AG04449 (cell line): ENCODE measurements at regions not wholly inside any gene's neighbourhood (a gene's known extent, or its start where the extent isn't known, plus 50 kb on each side); places are given as distances from the start of the nearest gene placed in this dataset.

ENCODE experiments used
- CTCF ChIA-PET: fragments of 350-600 bp; formaldehyde crosslinking; extraction: SDS; loops from one replicate; lab custom pipeline; 2021; ENCODE audit warnings: antibody characterized with exemption; lab: Yijun Ruan, JAX
- POLR2A ChIA-PET: fragments of 400-600, 350-600 bp; formaldehyde crosslinking; extraction: SDS; loops from one replicate; lab custom pipeline; 2020; ENCODE audit warnings: antibody characterized with exemption, inconsistent platforms; lab: Yijun Ruan, JAX
- DNase-seq: peaks from one replicate; pipeline ENCODE4 v3.0.0-alpha.2; 2010; ENCODE audit warnings: low read depth, low spot score
- H3K4me3 ChIP-seq: 2 replicates; pipeline ENCODE4 v1.5.1; 2011; ENCODE audit warnings: low read depth, mild to moderate bottlenecking, control low read depth, low read length
- TF ChIP-seq, protein P1 (sequence below): IDR thresholded peaks from one replicate; pipeline ENCODE4 v1.5.1; 2011; ENCODE audit warnings: mild to moderate bottlenecking, moderate library complexity, low read length, control low read depth, inconsistent platforms; ENCODE audit not compliant: insufficient read depth; ENCODE audit errors: missing control alignments

DNA sequence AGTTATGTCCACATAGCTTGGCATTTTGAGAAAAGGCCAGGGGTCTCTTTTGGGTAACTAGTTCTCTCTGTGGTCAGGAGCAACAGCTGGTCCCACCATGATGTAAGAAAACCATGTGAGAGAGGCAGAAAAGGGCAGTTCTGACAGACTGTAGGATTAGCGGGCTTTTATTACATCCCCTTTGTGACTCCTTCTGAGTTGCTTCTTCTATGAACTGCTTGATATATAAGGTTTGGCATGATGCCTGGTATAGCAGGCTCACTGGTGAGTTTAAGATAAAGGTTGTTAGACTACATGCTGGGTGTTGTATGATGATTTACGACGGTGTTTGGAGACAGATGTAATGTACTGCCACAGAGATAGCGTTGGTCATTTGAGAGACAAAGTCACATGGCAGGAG lies 2308.1 kb upstream of the AGA start:
- ChIA-PET CTCF (no interaction called here), POLR2A (no interaction called here)
- TF ChIP-seq, protein P1, sequence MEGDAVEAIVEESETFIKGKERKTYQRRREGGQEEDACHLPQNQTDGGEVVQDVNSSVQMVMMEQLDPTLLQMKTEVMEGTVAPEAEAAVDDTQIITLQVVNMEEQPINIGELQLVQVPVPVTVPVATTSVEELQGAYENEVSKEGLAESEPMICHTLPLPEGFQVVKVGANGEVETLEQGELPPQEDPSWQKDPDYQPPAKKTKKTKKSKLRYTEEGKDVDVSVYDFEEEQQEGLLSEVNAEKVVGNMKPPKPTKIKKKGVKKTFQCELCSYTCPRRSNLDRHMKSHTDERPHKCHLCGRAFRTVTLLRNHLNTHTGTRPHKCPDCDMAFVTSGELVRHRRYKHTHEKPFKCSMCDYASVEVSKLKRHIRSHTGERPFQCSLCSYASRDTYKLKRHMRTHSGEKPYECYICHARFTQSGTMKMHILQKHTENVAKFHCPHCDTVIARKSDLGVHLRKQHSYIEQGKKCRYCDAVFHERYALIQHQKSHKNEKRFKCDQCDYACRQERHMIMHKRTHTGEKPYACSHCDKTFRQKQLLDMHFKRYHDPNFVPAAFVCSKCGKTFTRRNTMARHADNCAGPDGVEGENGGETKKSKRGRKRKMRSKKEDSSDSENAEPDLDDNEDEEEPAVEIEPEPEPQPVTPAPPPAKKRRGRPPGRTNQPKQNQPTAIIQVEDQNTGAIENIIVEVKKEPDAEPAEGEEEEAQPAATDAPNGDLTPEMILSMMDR, result no peak
- no peak for DNase-seq
- no peak overlapping the region for H3K4me3 ChIP-seq

DNA sequence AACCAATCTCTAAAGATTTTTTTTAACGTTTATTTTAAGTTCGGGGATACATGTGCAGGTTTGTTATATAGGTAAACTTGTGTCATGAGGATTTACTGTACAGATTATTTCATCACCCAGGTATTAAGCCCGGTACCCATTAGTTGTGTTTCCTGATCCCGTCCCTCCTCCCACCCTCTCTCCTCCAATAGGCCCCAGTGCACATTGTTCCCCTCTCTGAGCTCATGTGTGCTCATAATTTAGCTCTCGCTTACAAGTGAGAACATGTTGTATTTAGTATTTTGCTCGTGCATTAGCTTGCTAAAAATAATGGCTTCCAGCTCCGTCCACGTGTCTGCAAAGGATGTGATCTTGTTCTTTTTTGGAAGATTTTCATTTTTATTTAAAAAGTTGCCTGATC lies 2309.4 kb upstream of the AGA start:
- no peak for DNase-seq
- TF ChIP-seq, protein P1, result no peak
- ChIA-PET CTCF (no interaction called here), POLR2A (no interaction called here)
- H3K4me3 ChIP-seq, result no peak overlapping the region

DNA sequence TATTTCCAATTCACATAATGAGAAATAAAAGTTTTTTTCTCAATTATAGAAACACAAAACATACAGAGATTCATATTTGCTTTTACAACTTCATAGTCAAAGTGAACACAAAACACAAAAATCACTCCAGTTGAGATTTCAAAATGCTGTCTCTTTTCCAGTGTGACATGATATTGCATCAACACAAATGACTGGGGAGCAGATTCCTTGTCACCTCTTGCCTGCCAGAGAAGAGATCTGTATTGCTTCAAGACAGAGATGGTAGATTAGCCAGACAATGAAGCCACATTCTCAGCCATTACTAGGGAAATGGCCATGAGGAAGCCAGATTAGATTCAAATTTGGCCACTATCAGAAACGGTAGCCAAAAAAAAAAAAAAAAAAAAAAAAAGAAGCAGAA lies 2313.1 kb upstream of the AGA start:
- TF ChIP-seq, protein P1, result no peak
- POLR2A ChIA-PET, result no interaction called here
- DNase-seq, result no peak
- H3K4me3 ChIP-seq, result no peak overlapping the region
- CTCF ChIA-PET, result no interaction called here

DNA sequence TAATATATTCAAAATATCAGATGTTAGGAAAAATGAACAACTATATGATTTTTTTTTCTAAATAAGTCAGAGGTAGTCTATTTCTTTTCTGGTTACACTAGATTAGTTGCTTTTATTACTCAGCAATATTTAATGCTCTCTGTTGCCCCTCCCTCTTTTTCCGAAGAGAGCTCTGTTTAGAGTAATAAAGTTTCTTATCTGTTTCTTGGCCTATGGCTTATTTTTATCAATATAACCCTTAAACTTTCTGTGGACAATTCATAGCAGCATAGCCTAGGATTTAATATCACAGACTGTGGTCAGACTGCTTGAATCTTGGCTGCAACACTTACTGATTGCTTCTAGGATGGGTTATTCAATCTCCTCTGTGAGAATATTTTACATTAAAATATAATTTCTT lies 2315.4 kb upstream of the AGA start:
- TF ChIP-seq, protein P1, result no peak
- no peak for DNase-seq
- no peak overlapping the region for H3K4me3 ChIP-seq
- ChIA-PET POLR2A (no interaction called here), CTCF (no interaction called here)

- ChIA-PET CTCF (no interaction called here), POLR2A (no interaction called here)
- TF ChIP-seq, protein P1, result no peak
- DNase-seq, result no peak
- no peak overlapping the region for H3K4me3 ChIP-seq
Measured at GRCh38 chr4:179762840-179763239, 2320.6 kb upstream of the AGA start.

GRCh38 chr4:179766938-179767337 lies 2324.7 kb upstream of the AGA start:
- TF ChIP-seq, protein P1, result no peak
- POLR2A ChIA-PET, result no interaction called here
- CTCF ChIA-PET, result no interaction called here
- no peak overlapping the region for H3K4me3 ChIP-seq
- DNase-seq, result no peak

DNA sequence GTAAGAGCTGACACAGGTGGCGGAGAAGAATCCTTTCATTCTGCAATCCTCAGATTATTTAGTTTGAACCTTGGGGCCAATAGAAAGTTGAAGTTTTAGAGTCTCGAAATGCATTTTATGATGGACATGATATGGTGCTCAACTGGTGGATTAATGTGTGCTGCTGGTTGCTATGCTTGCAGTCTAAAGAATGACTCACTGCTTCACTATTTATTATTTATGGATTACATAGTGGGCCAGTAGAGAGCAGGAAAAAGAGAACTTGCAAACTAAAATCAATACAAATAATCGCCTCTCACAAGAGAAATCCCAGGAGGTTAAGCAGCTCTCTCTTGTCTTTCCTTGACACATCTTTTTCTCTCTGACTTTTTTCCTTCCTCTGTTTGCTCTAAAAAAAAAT lies 2326.8 kb upstream of the AGA start:
- H3K4me3 ChIP-seq, result no peak overlapping the region
- TF ChIP-seq, protein P1, result no peak
- CTCF ChIA-PET, result no interaction called here
- no peak for DNase-seq
- POLR2A ChIA-PET, result no interaction called here
